NB4 (cell line): ENCODE measurements at regions not wholly inside any gene's neighbourhood (a gene's known extent, or its start where the extent isn't known, plus 50 kb on each side); places are given as distances from the start of the nearest gene placed in this dataset.

ENCODE experiments used
- POLR2A ChIP-seq: IDR thresholded peaks from 2 replicates; pipeline ENCODE4 v1.6.1; 2011; ENCODE audit warnings: mild to moderate bottlenecking; ENCODE audit not compliant: insufficient read length; ENCODE audit errors: extremely low read depth
- TF ChIP-seq, protein P1 (sequence below): IDR thresholded peaks from one replicate; pipeline ENCODE4 v1.5.1; 2012; ENCODE audit warnings: low read depth, low read length
- TF ChIP-seq, protein P2 (sequence below): IDR thresholded peaks from 2 replicates; pipeline ENCODE4 v1.6.1; 2011; ENCODE audit warnings: low read depth, low read length

DNA sequence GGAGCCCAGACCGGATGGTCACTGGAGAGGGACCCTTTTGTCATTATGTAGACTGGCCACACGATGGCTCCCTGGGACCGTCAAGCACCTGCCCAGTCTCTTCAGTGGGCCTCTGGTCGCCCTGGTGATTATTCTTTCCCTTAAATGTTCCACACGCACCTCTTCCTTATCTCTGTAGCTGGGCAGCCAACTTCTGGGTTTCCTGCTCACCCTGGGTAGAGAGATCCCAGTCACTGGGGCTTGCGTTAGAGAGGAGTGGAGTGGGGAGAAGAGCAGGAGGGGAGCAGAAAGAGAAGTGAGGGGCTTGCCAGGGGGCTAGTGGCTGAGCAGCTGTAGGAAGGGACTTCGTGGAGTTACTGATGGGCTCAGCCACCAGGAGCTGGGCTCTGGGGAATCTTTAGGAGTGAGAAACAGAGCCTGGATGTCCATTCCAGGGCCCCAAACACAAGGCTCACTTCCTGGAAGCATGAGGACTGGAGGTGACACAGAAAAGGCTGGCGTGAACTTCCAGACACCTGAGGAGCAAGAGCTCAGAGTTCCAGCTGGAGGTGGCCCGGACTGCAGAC is 150.1 kb downstream of the DHX35 start:
- TF ChIP-seq, protein P1, sequence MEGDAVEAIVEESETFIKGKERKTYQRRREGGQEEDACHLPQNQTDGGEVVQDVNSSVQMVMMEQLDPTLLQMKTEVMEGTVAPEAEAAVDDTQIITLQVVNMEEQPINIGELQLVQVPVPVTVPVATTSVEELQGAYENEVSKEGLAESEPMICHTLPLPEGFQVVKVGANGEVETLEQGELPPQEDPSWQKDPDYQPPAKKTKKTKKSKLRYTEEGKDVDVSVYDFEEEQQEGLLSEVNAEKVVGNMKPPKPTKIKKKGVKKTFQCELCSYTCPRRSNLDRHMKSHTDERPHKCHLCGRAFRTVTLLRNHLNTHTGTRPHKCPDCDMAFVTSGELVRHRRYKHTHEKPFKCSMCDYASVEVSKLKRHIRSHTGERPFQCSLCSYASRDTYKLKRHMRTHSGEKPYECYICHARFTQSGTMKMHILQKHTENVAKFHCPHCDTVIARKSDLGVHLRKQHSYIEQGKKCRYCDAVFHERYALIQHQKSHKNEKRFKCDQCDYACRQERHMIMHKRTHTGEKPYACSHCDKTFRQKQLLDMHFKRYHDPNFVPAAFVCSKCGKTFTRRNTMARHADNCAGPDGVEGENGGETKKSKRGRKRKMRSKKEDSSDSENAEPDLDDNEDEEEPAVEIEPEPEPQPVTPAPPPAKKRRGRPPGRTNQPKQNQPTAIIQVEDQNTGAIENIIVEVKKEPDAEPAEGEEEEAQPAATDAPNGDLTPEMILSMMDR, result peak; percentile 47
- TF ChIP-seq POLR2A, result no peak
- TF ChIP-seq, protein P2, sequence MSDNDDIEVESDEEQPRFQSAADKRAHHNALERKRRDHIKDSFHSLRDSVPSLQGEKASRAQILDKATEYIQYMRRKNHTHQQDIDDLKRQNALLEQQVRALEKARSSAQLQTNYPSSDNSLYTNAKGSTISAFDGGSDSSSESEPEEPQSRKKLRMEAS, result no peak; the same call in 1 of the 2 replicates
